ENCODE measurements at regions not wholly inside any gene's neighbourhood (a gene's known extent, or its start where the extent isn't known, plus 50 kb on each side); places are given as distances from the start of the nearest gene placed in this dataset.

DNA sequence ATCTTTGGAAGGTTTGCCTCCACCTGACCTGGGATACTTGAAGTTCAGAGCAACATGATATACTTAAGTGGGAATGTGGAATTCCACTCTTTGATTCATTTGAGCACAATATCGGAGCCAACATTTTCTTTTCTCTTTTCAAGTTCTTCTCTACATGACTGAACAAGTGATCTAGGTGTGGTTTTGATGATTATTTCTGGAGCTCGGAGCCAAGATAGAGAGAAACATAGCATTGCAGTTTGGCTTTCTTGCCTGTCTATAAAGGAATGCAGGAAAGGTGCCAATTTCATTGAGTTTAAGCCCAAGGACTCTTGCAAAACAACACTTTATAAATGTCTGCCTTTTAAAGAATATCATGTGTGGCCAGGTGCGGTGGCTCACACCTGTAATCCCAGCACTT is 124.2 kb upstream of the FAM83B start:
- Mint-ChIP-seq H3K4me3 (no peak overlapping the region), H3K36me3 (ENCODE audit: low read depth) (no peaks in the 10 kb centered on the region), H3K9me3 (peaks cover 3% of the 10 kb centered on the region), H3K4me1 (ENCODE audit: low read depth) (no peaks in the 10 kb centered on the region), H3K27me3 (no peaks in the 10 kb centered on the region), H3K27ac (no peak overlapping the region)
- Histone ChIP-seq H3K27ac (ENCODE audit: low read depth in 1 of 2, low read length in 2 of 2) (no peak overlapping the region), H3K36me3 (ENCODE audit: insufficient read depth, low read length) (no peaks in the 10 kb centered on the region), H3K27me3 (ENCODE audit: control insufficient read depth in 1 of 2, insufficient read depth in 2 of 2, low read length in 2 of 2) (no peaks in the 10 kb centered on the region), H3K9me3 (ENCODE audit: control insufficient read depth in 1 of 2, insufficient read depth in 1 of 2, low read length in 2 of 2) (no peaks in the 10 kb centered on the region), H3K4me1 (ENCODE audit: insufficient read depth, low read length) (no peaks in the 10 kb centered on the region), H3K4me3 (ENCODE audit: low read length) (no peak overlapping the region)
- intact Hi-C loops (cut with DNase I, micrococcal nuclease): no loop called here
- no peak for ATAC-seq (ENCODE audit: poor library complexity)
- TF ChIP-seq, protein P1, sequence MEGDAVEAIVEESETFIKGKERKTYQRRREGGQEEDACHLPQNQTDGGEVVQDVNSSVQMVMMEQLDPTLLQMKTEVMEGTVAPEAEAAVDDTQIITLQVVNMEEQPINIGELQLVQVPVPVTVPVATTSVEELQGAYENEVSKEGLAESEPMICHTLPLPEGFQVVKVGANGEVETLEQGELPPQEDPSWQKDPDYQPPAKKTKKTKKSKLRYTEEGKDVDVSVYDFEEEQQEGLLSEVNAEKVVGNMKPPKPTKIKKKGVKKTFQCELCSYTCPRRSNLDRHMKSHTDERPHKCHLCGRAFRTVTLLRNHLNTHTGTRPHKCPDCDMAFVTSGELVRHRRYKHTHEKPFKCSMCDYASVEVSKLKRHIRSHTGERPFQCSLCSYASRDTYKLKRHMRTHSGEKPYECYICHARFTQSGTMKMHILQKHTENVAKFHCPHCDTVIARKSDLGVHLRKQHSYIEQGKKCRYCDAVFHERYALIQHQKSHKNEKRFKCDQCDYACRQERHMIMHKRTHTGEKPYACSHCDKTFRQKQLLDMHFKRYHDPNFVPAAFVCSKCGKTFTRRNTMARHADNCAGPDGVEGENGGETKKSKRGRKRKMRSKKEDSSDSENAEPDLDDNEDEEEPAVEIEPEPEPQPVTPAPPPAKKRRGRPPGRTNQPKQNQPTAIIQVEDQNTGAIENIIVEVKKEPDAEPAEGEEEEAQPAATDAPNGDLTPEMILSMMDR (IDR thresholded peaks at IDR 0.05): no peak
- no peak for DNase-seq
- CTCF ChIA-PET: no interaction called here
- POLR2A ChIA-PET: no interaction called here

DNA sequence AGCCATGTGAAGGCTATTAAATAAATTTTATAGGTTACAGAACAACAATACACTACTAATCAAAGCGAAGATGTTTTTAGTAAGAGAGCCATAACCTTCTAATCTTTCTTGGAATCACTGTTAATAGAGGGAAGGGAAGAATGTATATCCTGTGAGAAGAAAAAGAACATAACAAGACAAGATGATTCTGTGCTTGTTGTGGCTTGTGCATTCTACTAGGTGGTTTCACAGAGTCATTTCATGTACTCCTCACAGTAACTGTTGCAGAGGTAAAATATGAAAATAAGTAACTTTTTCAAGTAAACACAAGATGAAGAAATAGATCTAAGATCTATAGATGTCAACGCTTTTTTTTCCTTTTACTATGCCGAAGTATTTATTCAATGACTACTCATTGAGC is 116.9 kb upstream of the FAM83B start:
- ChIA-PET POLR2A (no interaction called here), CTCF (no interaction called here)
- no peaks in the 10 kb centered on the region for H3K27me3 Mint-ChIP-seq
- DNase-seq (no peak), ATAC-seq (ENCODE audit: poor library complexity) (no peak)
- H3K36me3 ChIP-seq (ENCODE audit: insufficient read depth, low read length): no peaks in the 10 kb centered on the region
- intact Hi-C loops (cut with DNase I, micrococcal nuclease): no loop called here
- H3K4me3 Mint-ChIP-seq: no peak overlapping the region
- no peaks in the 10 kb centered on the region for H3K4me1 Mint-ChIP-seq (ENCODE audit: low read depth)
- TF ChIP-seq, protein P1 (IDR thresholded peaks at IDR 0.05): no peak
- H3K36me3 Mint-ChIP-seq (ENCODE audit: low read depth): no peaks in the 10 kb centered on the region
- H3K9me3 Mint-ChIP-seq: no peaks in the 10 kb centered on the region
- no peaks in the 10 kb centered on the region for H3K27me3 ChIP-seq (ENCODE audit: control insufficient read depth in 1 of 2, insufficient read depth in 2 of 2, low read length in 2 of 2)
- peaks cover 3 to 6% of the 10 kb centered on the region in 2 experiments for H3K9me3 ChIP-seq (ENCODE audit: control insufficient read depth in 1 of 2, insufficient read depth in 1 of 2, low read length in 2 of 2)
- no peak overlapping the region for H3K27ac Mint-ChIP-seq
- no peaks in the 10 kb centered on the region for H3K4me1 ChIP-seq (ENCODE audit: insufficient read depth, low read length)
- no peak overlapping the region for H3K4me3 ChIP-seq (ENCODE audit: low read length)
- no peak overlapping the region for H3K27ac ChIP-seq (ENCODE audit: low read depth in 1 of 2, low read length in 2 of 2)

DNA sequence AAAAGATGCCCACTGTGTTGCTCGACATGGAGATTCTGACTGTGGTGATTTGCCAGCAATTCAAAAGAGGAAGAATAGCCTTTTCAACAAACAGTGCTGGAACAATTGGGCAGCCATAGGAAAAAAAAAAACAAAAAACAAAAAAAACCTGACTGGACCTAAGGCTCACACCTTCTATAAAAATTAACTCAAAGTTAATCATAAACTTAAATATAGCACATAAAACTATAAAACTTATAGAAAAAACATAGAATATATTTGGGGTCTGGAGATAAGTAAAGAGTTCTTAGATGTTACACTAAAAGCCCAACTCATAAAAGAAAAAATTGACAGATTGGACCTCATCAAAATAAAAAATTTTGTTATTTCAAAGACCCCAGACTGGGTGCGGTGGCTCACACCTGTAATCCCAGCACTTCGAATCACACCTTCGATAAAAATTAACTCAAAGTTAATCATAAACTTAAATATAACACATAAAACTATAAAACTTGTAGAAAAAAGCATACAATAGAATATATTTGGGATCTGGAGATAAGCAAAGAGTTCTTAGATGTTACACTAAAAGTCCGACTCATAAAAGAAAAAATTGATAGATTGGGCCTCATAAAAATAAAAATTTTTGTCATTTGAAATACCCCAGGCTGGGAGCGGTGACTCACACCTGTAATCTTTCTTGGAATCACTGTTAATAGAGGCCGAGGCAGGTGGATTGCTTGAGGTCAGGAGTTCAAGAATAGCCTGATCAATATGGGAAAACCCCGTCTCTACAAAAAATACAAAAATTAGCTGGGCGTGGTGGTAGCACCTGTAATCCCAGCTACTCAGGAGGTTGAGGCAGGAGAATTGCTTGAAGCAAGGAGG is 115.6 kb upstream of the FAM83B start:
- Histone ChIP-seq H3K4me1 (ENCODE audit: insufficient read depth, low read length) (no peaks in the 10 kb centered on the region), H3K4me3 (ENCODE audit: low read length) (no peak overlapping the region), H3K9me3 (ENCODE audit: control insufficient read depth in 1 of 2, insufficient read depth in 1 of 2, low read length in 2 of 2) (peaks cover 3 to 6% of the 10 kb centered on the region in 2 experiments), H3K27me3 (ENCODE audit: control insufficient read depth in 1 of 2, insufficient read depth in 2 of 2, low read length in 2 of 2) (no peaks in the 10 kb centered on the region), H3K36me3 (ENCODE audit: insufficient read depth, low read length) (no peaks in the 10 kb centered on the region), H3K27ac (ENCODE audit: low read depth in 1 of 2, low read length in 2 of 2) (no peak overlapping the region)
- ChIA-PET CTCF (no interaction called here), POLR2A (no interaction called here)
- Mint-ChIP-seq H3K4me1 (ENCODE audit: low read depth) (no peaks in the 10 kb centered on the region), H3K9me3 (no peaks in the 10 kb centered on the region), H3K27me3 (no peaks in the 10 kb centered on the region), H3K4me3 (no peak overlapping the region), H3K36me3 (ENCODE audit: low read depth) (no peaks in the 10 kb centered on the region), H3K27ac (no peak overlapping the region)
- TF ChIP-seq, protein P1 (IDR thresholded peaks at IDR 0.05): no peak
- no peak for ATAC-seq (ENCODE audit: poor library complexity)
- no peak for DNase-seq
- intact Hi-C loops (cut with DNase I, micrococcal nuclease): no loop called here

All from CD4-positive, alpha-beta T cell (primary cell).